22Rv1 (cell line): ENCODE measurements at regions not wholly inside any gene's neighbourhood (a gene's known extent, or its start where the extent isn't known, plus 50 kb on each side); places are given as distances from the start of the nearest gene placed in this dataset.

ENCODE experiments used
- ZFX ChIP-seq: fragments of 450-650 bp; IDR thresholded peaks from 2 replicates; pipeline ENCODE4 v1.6.1; 2017; ENCODE audit warnings: antibody characterized with exemption, borderline replicate concordance
- TF ChIP-seq, protein P1 (sequence below): fragments of 450-650 bp; IDR thresholded peaks from 2 replicates; pipeline ENCODE4 v1.5.1; 2017; ENCODE audit warnings: mild to moderate bottlenecking

DNA sequence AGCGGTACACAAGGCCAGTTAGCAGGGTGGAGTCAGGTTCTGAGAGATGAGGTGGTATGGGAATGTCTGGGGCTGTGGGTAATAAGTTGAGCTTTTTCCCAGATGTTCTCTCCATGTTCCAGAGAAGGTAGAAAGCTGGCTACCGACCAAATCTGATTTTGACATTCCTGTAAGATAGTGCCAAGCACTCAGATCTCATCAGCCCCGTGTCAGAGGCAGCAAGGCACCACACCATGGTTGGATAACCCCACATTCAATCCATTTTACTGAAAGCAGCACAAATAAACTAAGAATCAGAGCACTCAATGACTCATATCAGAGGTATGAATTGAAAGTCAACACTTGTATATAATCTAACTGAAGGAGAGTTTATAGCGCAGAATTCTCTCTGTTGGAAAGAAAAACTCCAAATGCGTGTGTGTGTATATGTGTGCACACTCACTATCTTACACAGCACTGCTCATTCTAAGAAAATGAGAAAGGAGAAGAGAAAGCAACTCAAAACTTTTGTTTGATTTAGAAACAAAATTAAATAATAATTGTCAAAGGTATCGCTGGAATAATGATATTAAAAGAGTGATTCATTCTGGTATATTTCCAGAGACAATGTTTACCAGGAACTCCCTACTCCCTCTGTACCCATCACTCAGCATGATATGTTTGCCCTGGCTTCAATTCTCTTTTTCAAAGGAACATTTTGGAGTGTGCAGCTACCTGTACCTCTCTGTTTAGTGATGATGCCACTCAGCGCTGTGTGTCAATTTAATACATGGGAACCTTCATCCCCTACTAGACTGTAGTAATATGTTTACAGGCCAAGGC is 375.1 kb upstream of the ID2 start:
- TF ChIP-seq, protein P1, sequence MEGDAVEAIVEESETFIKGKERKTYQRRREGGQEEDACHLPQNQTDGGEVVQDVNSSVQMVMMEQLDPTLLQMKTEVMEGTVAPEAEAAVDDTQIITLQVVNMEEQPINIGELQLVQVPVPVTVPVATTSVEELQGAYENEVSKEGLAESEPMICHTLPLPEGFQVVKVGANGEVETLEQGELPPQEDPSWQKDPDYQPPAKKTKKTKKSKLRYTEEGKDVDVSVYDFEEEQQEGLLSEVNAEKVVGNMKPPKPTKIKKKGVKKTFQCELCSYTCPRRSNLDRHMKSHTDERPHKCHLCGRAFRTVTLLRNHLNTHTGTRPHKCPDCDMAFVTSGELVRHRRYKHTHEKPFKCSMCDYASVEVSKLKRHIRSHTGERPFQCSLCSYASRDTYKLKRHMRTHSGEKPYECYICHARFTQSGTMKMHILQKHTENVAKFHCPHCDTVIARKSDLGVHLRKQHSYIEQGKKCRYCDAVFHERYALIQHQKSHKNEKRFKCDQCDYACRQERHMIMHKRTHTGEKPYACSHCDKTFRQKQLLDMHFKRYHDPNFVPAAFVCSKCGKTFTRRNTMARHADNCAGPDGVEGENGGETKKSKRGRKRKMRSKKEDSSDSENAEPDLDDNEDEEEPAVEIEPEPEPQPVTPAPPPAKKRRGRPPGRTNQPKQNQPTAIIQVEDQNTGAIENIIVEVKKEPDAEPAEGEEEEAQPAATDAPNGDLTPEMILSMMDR: no peak
- TF ChIP-seq ZFX: no peak
